WTC11 (cell line): ENCODE measurements at regions not wholly inside any gene's neighbourhood (a gene's known extent, or its start where the extent isn't known, plus 50 kb on each side); places are given as distances from the start of the nearest gene placed in this dataset.

Experiments used
- ATAC-seq: fragments of 200-7000 bp; cut with Tn5 transposase; 2 replicates; pipeline ENCODE4 v1.10.0; 2021; ENCODE audit warnings: mild to moderate bottlenecking, moderate library complexity
- CTCF ChIA-PET: fragments of 300-600 bp; sonication (Branson Sonifier 250); formaldehyde crosslinking; loops from one replicate; lab custom pipeline; 2021; ENCODE audit warnings: antibody characterized with exemption; lab: Charles Lee
- POLR2A ChIA-PET: fragments of 350-600 bp; sonication (Branson Sonifier 250); formaldehyde crosslinking; loops from one replicate; lab custom pipeline; 2021; ENCODE audit warnings: antibody characterized with exemption; lab: Charles Lee
- DNase-seq: peaks from one replicate; pipeline ENCODE4 v3.0.0; 2021; ENCODE audit warnings: low spot score
- H3K27ac Mint-ChIP-seq: 2 replicates; pipeline ENCODE4 v1.8.0; 2021; ENCODE audit warnings: mixed read lengths
- H3K27me3 Mint-ChIP-seq: 2 replicates; pipeline ENCODE4 v1.8.0; 2021; ENCODE audit warnings: low read depth, mild to moderate bottlenecking, moderate library complexity, mixed read lengths
- H3K36me3 Mint-ChIP-seq: 2 replicates; pipeline ENCODE4 v1.8.0; 2021; ENCODE audit warnings: mixed read lengths
- H3K4me1 Mint-ChIP-seq: 2 replicates; pipeline ENCODE4 v1.8.0; 2022; ENCODE audit warnings: mixed read lengths
- H3K4me3 Mint-ChIP-seq: 2 replicates; pipeline ENCODE4 v1.8.0; 2021; ENCODE audit warnings: mild to moderate bottlenecking, moderate library complexity, mixed read lengths
- H3K9me3 Mint-ChIP-seq: 2 replicates; pipeline ENCODE4 v1.8.0; 2021; ENCODE audit warnings: mixed read lengths
- CREB1 ChIP-seq: sonication (generic); formaldehyde crosslinking; IDR thresholded peaks from 2 replicates; pipeline ENCODE4 v1.8.0; 2023; ENCODE audit warnings: mild to moderate bottlenecking, missing genetic modification reagents
- CREM ChIP-seq: sonication (generic); formaldehyde crosslinking; IDR thresholded peaks from 2 replicates; pipeline ENCODE4 v1.8.1; 2022; ENCODE audit warnings: mild to moderate bottlenecking, missing genetic modification reagents, moderate library complexity
- ELF4 ChIP-seq: sonication (generic); formaldehyde crosslinking; IDR thresholded peaks from 2 replicates; pipeline ENCODE4 v1.8.1; 2022; ENCODE audit warnings: low read depth, mild to moderate bottlenecking, moderate library complexity, missing genetic modification reagents
- EMX1 ChIP-seq: fragments of 250-450 bp; sonication (Bioruptor Pico); IDR thresholded peaks from 2 replicates; pipeline ENCODE4 v1.8.0; 2021; ENCODE audit warnings: mild to moderate bottlenecking
- FOXP1 ChIP-seq: sonication (generic); formaldehyde crosslinking; IDR thresholded peaks from 2 replicates; pipeline ENCODE4 v1.8.0; 2022; ENCODE audit warnings: missing genetic modification reagents, mild to moderate bottlenecking, moderate library complexity, borderline replicate concordance
- GTF2I ChIP-seq: fragments of 250-450 bp; sonication (Bioruptor Pico); conservative IDR thresholded peaks from 2 replicates; pipeline ENCODE4 v1.4.0; 2021; ENCODE audit warnings: mild to moderate bottlenecking
- JUN ChIP-seq: sonication (generic); formaldehyde crosslinking; IDR thresholded peaks from 2 replicates; pipeline ENCODE4 v1.8.0; 2023; ENCODE audit warnings: mild to moderate bottlenecking, missing genetic modification reagents
- NFE2L1 ChIP-seq: sonication (generic); formaldehyde crosslinking; IDR thresholded peaks from 2 replicates; pipeline ENCODE4 v1.8.1; 2023; ENCODE audit warnings: missing genetic modification reagents
- OVOL2 ChIP-seq: fragments of 250-450 bp; sonication (Bioruptor Pico); IDR thresholded peaks from 2 replicates; pipeline ENCODE4 v1.9.0; 2021; ENCODE audit warnings: mild to moderate bottlenecking, borderline replicate concordance
- PRRX2 ChIP-seq: fragments of 250-450 bp; sonication (Bioruptor Pico); IDR thresholded peaks from 2 replicates; pipeline ENCODE4 v1.8.0; 2021; ENCODE audit warnings: mild to moderate bottlenecking
- RORB ChIP-seq: fragments of 250-450 bp; sonication (Bioruptor Pico); IDR thresholded peaks from 2 replicates; pipeline ENCODE4 v1.9.0; 2021; ENCODE audit warnings: mild to moderate bottlenecking
- SMAD4 ChIP-seq: sonication (generic); formaldehyde crosslinking; IDR thresholded peaks from 2 replicates; pipeline ENCODE4 v1.8.0; 2022; ENCODE audit warnings: mild to moderate bottlenecking, missing genetic modification reagents
- TP53 ChIP-seq: sonication (generic); formaldehyde crosslinking; IDR thresholded peaks from 2 replicates; pipeline ENCODE4 v1.8.1; 2023; ENCODE audit warnings: mild to moderate bottlenecking, missing genetic modification reagents
- ZNF138 ChIP-seq: sonication (generic); formaldehyde crosslinking; conservative IDR thresholded peaks from 2 replicates; pipeline ENCODE4 v1.8.1; 2022; ENCODE audit warnings: mild to moderate bottlenecking, moderate library complexity, missing genetic modification reagents
- ZNF232 ChIP-seq: sonication (generic); formaldehyde crosslinking; IDR thresholded peaks from 2 replicates; pipeline ENCODE4 v1.8.0; 2022; ENCODE audit warnings: mild to moderate bottlenecking, missing genetic modification reagents
- ZNF263 ChIP-seq: sonication (generic); formaldehyde crosslinking; IDR thresholded peaks from 2 replicates; pipeline ENCODE4 v1.8.1; 2022; ENCODE audit warnings: low read depth, mild to moderate bottlenecking, moderate library complexity, missing genetic modification reagents
- ZNF416 ChIP-seq: fragments of 250-450 bp; sonication (Bioruptor Pico); IDR thresholded peaks from 2 replicates; pipeline ENCODE4 v1.9.0; 2021; ENCODE audit warnings: mild to moderate bottlenecking, inconsistent platforms
- TF ChIP-seq, protein P1 (sequence below): fragments of 250-450 bp; sonication (Bioruptor Pico); conservative IDR thresholded peaks from 2 replicates; pipeline ENCODE4 v1.9.0; 2021; ENCODE audit warnings: mild to moderate bottlenecking
- TF ChIP-seq, protein P2 (sequence below): sonication (generic); formaldehyde crosslinking; IDR thresholded peaks from 2 replicates; pipeline ENCODE4 v1.8.1; 2022; ENCODE audit warnings: mild to moderate bottlenecking, moderate library complexity, missing genetic modification reagents
- TF ChIP-seq, protein P3 (sequence below): sonication (generic); formaldehyde crosslinking; conservative IDR thresholded peaks from 2 replicates; pipeline ENCODE4 v1.8.1; 2022; ENCODE audit warnings: mild to moderate bottlenecking, missing genetic modification reagents
- TF ChIP-seq, protein P4 (sequence below): sonication (generic); formaldehyde crosslinking; IDR thresholded peaks from 2 replicates; pipeline ENCODE4 v1.8.1; 2022; ENCODE audit warnings: low read depth, missing genetic modification reagents, borderline replicate concordance
- TF ChIP-seq, protein P5 (sequence below): sonication (generic); formaldehyde crosslinking; IDR thresholded peaks from 2 replicates; pipeline ENCODE4 v1.8.1; 2023; ENCODE audit warnings: mild to moderate bottlenecking, missing genetic modification reagents, moderate library complexity
- TF ChIP-seq, protein P6 (sequence below): fragments of 250-450 bp; sonication (Bioruptor Pico); IDR thresholded peaks from 2 replicates; pipeline ENCODE4 v1.9.0; 2021; ENCODE audit warnings: moderate library complexity, mild to moderate bottlenecking, inconsistent platforms, borderline replicate concordance

DNA sequence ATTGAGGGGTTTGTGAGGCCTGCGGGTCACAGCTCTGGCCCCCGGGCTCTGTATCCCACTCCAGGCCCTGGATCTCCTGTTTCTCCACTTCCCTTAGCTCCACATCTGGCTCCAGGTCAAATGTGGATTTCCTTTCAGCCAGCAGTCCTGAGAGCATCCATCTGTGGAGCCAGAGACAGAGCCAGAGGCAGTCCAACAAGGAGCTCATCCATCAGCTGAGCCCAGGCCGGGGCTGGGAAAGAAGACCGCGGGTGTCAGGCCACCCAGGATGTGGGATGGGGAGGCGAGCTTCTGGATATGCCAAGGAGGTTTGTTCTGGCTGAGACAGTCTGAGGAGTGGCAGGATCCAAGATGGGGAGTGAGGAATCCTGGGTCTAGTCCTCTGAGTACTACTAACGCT is 91.7 kb downstream of the EFNB1 start:
- Mint-ChIP-seq H3K27ac (no peak overlapping the region), H3K4me3 (no peak overlapping the region), H3K36me3 (no peaks in the 10 kb centered on the region), H3K4me1 (peaks cover 8% of the 10 kb centered on the region; the same call in 1 of the 2 replicates), H3K9me3 (no peaks in the 10 kb centered on the region), H3K27me3 (no peaks in the 10 kb centered on the region)
- TF ChIP-seq ZNF232 (CRISPR knock-in tag) (no peak), PRRX2 (CRISPR knock-in tag) (no peak), CREM (no peak), ELF4 (CRISPR knock-in tag) (no peak), CREB1 (CRISPR knock-in tag) (no peak), FOXP1 (CRISPR knock-in tag) (no peak), OVOL2 (CRISPR knock-in tag) (no peak), SMAD4 (CRISPR knock-in tag) (no peak), TP53 (no peak)
- TF ChIP-seq, protein P1, sequence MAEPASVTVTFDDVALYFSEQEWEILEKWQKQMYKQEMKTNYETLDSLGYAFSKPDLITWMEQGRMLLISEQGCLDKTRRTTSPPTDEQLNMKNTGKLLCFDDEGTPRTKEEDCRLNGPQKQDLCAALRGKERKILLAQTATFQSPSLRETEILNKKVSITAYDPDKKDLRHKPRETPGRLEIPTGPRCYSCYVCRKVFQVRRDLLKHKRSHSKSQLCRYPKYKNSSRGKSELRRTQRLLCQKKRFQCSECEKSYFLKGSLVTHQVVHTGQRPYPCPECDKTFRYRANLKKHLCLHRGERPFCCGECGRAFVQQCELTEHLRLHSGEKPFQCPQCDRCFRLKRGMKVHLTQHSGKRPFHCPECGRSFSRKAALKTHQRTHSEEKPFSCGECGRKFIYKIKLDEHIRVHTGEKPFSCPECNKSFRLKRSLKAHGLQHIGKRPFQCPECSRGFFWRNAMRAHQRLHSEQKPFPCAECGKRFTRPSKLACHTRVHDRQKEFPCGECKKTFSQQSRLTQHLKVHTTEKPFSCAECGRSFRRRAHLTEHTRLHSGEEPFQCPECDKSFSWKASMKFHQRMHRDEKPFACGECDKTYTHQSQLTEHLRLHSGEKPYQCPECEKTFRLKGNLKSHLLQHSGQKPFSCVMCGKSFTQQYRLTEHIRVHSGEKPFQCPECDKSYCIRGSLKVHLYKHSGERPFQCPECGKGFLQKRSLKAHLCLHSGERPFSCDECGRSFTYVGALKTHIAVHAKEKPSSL (CRISPR knock-in tag): no peak
- TF ChIP-seq, protein P2, sequence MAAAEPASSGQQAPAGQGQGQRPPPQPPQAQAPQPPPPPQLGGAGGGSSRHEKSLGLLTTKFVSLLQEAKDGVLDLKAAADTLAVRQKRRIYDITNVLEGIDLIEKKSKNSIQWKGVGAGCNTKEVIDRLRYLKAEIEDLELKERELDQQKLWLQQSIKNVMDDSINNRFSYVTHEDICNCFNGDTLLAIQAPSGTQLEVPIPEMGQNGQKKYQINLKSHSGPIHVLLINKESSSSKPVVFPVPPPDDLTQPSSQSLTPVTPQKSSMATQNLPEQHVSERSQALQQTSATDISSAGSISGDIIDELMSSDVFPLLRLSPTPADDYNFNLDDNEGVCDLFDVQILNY (CRISPR knock-in tag): no peak
- TF ChIP-seq, protein P3, sequence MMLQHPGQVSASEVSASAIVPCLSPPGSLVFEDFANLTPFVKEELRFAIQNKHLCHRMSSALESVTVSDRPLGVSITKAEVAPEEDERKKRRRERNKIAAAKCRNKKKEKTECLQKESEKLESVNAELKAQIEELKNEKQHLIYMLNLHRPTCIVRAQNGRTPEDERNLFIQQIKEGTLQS (CRISPR knock-in tag): no peak
- TF ChIP-seq, protein P4, sequence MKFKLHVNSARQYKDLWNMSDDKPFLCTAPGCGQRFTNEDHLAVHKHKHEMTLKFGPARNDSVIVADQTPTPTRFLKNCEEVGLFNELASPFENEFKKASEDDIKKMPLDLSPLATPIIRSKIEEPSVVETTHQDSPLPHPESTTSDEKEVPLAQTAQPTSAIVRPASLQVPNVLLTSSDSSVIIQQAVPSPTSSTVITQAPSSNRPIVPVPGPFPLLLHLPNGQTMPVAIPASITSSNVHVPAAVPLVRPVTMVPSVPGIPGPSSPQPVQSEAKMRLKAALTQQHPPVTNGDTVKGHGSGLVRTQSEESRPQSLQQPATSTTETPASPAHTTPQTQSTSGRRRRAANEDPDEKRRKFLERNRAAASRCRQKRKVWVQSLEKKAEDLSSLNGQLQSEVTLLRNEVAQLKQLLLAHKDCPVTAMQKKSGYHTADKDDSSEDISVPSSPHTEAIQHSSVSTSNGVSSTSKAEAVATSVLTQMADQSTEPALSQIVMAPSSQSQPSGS (CRISPR knock-in tag): no peak
- TF ChIP-seq, protein P5, sequence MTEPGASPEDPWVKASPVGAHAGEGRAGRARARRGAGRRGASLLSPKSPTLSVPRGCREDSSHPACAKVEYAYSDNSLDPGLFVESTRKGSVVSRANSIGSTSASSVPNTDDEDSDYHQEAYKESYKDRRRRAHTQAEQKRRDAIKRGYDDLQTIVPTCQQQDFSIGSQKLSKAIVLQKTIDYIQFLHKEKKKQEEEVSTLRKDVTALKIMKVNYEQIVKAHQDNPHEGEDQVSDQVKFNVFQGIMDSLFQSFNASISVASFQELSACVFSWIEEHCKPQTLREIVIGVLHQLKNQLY (CRISPR knock-in tag): no peak
- POLR2A ChIA-PET: no interaction called here
- DNase-seq (no peak), ATAC-seq (no peak)
- CTCF ChIA-PET: interaction anchor here (0.8 to 1.5 kb wide), 2 partner anchors 92 to 113 kb away, joined by 3 to 4 read pairs; no protein-coding TSS in a partner anchor

DNA sequence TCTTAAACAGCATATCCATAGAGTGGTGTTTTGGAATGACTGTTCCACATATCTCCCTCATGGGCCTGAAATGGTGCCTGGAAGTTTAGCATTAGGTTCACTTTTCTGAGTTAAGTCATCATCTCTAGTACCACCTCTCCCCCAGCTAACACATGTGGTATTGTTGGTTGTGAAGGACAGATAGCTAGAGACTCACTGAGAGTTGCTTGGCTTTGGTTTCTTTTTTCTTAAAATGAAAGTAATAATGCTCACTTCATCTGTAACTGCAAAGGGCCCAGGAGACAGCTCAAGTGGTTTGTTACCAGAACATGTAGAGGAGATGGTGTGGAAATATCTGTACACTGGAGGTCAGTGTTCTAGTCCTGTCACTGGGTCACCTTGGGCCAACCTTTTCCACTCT is 90.9 kb downstream of the EFNB1 start:
- Mint-ChIP-seq H3K27ac (no peak overlapping the region), H3K36me3 (no peaks in the 10 kb centered on the region), H3K27me3 (no peaks in the 10 kb centered on the region), H3K4me3 (no peak overlapping the region), H3K4me1 (peaks cover 11% of the 10 kb centered on the region), H3K9me3 (no peaks in the 10 kb centered on the region)
- ChIA-PET CTCF (interaction anchor here (1.5 kb wide), 1 partner anchor 91 kb away, joined by 3 read pairs; no protein-coding TSS in a partner anchor), POLR2A (no interaction called here)
- TF ChIP-seq ZNF416: no peak
- TF ChIP-seq ZNF138: no peak
- TF ChIP-seq, protein P2 (CRISPR knock-in tag): no peak
- TF ChIP-seq NFE2L1: no peak
- no peak for TF ChIP-seq EMX1 (CRISPR knock-in tag)
- no peak for TF ChIP-seq RORB (CRISPR knock-in tag)
- TF ChIP-seq, protein P6, sequence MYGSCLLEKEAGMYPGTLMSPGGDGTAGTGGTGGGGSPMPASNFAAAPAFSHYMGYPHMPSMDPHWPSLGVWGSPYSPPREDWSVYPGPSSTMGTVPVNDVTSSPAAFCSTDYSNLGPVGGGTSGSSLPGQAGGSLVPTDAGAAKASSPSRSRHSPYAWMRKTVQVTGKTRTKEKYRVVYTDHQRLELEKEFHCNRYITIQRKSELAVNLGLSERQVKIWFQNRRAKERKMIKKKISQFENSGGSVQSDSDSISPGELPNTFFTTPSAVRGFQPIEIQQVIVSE (CRISPR knock-in tag): no peak
- no peak for TF ChIP-seq ZNF263 (CRISPR knock-in tag)
- TF ChIP-seq GTF2I: no peak
- TF ChIP-seq JUN (CRISPR knock-in tag): no peak
- TF ChIP-seq CREM: no peak
- no peak for DNase-seq
- no peak for ATAC-seq
